ENCODE measurements at regions not wholly inside any gene's neighbourhood (a gene's known extent, or its start where the extent isn't known, plus 50 kb on each side); places are given as distances from the start of the nearest gene placed in this dataset.

DNA sequence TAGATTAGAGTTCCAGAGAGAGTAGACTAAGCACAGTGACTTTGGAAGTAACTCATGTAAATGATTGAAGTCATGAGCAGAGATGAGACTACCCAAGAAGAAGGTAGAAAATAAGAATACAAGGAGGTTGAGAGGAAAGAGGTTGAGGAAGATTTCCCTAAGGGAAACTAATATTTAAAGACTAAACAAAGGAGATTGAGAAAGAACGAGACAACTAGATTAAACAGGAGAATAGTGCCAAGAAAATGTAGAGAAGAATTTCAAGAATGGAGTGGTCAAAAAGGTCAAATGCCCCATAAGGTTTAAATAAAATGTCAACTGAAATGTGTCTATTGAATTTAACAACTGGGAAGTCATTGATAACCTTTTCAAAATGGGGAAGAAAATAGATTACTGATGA is 59.0 kb downstream of the RPS29 start:
- no peak for ATAC-seq

DNA sequence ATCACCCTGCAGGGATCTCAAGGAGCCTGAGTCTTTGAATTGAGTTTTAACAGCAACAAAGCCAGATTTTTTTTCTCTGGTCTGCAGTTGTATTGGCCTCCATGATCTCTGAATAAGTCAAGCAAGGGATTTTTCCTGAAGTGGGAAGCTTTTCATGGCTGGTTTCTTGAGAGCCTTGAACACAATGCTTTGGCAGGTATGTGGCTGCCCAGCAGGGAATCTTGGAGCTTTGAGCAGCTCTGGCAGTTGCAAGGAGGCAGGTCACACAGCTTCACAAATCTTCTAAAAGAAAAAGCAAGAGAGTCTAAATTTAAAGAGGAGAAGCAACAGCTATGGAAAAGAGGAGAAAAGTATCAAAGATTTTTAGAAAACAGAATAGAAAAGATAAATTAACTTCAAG is 60.1 kb downstream of the RPS29 start:
- TF ChIP-seq TOX (CRISPR knock-in tag; IDR thresholded peaks at IDR 0.05; ENCODE audit: borderline replicate concordance) (no peak), ZNF565 (CRISPR knock-in tag; conservative IDR thresholded peaks at IDR 0.05; ENCODE audit: low read depth) (no peak), TCF4 (CRISPR knock-in tag; IDR thresholded peaks at IDR 0.05; ENCODE audit: borderline replicate concordance) (no peak), ARNTL (CRISPR knock-in tag; IDR thresholded peaks at IDR 0.05; ENCODE audit: borderline replicate concordance, low read depth) (no peak), ZNF8 (CRISPR knock-in tag; IDR thresholded peaks at IDR 0.05) (no peak), RARB (CRISPR knock-in tag; IDR thresholded peaks at IDR 0.05) (no peak), ZFP3 (CRISPR knock-in tag; IDR thresholded peaks at IDR 0.05) (no peak), ISL1 (CRISPR knock-in tag; IDR thresholded peaks at IDR 0.05) (no peak), OSR1 (CRISPR knock-in tag; IDR thresholded peaks at IDR 0.05) (no peak), CSDC2 (CRISPR knock-in tag; IDR thresholded peaks at IDR 0.05) (no peak), GLIS3 (CRISPR knock-in tag; IDR thresholded peaks at IDR 0.05) (no peak), ZC3H10 (CRISPR knock-in tag; IDR thresholded peaks at IDR 0.05) (no peak)
- TF ChIP-seq, protein P1, sequence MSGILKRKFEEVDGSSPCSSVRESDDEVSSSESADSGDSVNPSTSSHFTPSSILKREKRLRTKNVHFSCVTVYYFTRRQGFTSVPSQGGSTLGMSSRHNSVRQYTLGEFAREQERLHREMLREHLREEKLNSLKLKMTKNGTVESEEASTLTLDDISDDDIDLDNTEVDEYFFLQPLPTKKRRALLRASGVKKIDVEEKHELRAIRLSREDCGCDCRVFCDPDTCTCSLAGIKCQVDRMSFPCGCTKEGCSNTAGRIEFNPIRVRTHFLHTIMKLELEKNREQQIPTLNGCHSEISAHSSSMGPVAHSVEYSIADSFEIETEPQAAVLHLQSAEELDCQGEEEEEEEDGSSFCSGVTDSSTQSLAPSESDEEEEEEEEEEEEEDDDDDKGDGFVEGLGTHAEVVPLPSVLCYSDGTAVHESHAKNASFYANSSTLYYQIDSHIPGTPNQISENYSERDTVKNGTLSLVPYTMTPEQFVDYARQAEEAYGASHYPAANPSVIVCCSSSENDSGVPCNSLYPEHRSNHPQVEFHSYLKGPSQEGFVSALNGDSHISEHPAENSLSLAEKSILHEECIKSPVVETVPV (CRISPR knock-in tag; IDR thresholded peaks at IDR 0.05), result no peak
- TF ChIP-seq, protein P2, sequence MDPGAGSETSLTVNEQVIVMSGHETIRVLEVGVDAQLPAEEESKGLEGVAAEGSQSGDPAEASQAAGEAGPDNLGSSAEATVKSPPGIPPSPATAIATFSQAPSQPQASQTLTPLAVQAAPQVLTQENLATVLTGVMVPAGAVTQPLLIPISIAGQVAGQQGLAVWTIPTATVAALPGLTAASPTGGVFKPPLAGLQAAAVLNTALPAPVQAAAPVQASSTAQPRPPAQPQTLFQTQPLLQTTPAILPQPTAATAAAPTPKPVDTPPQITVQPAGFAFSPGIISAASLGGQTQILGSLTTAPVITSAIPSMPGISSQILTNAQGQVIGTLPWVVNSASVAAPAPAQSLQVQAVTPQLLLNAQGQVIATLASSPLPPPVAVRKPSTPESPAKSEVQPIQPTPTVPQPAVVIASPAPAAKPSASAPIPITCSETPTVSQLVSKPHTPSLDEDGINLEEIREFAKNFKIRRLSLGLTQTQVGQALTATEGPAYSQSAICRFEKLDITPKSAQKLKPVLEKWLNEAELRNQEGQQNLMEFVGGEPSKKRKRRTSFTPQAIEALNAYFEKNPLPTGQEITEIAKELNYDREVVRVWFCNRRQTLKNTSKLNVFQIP (CRISPR knock-in tag; IDR thresholded peaks at IDR 0.05; ENCODE audit: borderline replicate concordance, low read depth), result no peak
- TF ChIP-seq, protein P3, sequence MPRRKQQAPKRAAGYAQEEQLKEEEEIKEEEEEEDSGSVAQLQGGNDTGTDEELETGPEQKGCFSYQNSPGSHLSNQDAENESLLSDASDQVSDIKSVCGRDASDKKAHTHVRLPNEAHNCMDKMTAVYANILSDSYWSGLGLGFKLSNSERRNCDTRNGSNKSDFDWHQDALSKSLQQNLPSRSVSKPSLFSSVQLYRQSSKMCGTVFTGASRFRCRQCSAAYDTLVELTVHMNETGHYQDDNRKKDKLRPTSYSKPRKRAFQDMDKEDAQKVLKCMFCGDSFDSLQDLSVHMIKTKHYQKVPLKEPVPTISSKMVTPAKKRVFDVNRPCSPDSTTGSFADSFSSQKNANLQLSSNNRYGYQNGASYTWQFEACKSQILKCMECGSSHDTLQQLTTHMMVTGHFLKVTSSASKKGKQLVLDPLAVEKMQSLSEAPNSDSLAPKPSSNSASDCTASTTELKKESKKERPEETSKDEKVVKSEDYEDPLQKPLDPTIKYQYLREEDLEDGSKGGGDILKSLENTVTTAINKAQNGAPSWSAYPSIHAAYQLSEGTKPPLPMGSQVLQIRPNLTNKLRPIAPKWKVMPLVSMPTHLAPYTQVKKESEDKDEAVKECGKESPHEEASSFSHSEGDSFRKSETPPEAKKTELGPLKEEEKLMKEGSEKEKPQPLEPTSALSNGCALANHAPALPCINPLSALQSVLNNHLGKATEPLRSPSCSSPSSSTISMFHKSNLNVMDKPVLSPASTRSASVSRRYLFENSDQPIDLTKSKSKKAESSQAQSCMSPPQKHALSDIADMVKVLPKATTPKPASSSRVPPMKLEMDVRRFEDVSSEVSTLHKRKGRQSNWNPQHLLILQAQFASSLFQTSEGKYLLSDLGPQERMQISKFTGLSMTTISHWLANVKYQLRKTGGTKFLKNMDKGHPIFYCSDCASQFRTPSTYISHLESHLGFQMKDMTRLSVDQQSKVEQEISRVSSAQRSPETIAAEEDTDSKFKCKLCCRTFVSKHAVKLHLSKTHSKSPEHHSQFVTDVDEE (CRISPR knock-in tag; IDR thresholded peaks at IDR 0.05), result no peak
- ATAC-seq, result no peak

More for the DNA sequence above, 59.0 kb downstream of the RPS29 start:
- TF ChIP-seq OSR1 (CRISPR knock-in tag; IDR thresholded peaks at IDR 0.05) (no peak), GLIS3 (CRISPR knock-in tag; IDR thresholded peaks at IDR 0.05) (no peak)

DNA sequence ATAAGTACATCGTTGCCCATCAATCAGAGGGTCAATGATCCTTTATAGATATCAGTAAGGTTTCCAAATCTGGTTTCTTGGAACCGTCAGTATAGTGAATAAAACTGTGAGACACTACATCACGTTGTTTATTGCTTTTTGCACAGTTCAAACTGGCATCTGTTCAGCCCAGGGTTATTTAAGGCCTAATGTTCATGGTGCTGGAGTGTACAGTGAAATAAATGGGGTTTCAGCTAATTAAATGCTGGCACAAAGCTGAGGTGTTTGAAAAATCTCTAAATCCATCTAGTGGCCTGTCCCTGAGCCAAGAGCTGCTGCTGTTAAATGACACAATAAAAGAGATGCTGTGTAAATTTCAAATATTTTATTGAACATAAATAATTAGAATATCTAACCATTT is 69.9 kb downstream of the RPS29 start:
- TF ChIP-seq ZFP3 (CRISPR knock-in tag; IDR thresholded peaks at IDR 0.05) (no peak), GLIS3 (CRISPR knock-in tag; IDR thresholded peaks at IDR 0.05) (no peak), RARB (CRISPR knock-in tag; IDR thresholded peaks at IDR 0.05) (no peak), ARNTL (CRISPR knock-in tag; IDR thresholded peaks at IDR 0.05; ENCODE audit: borderline replicate concordance, low read depth) (no peak), OSR1 (CRISPR knock-in tag; IDR thresholded peaks at IDR 0.05) (no peak), ZNF565 (CRISPR knock-in tag; conservative IDR thresholded peaks at IDR 0.05; ENCODE audit: low read depth) (no peak), CSDC2 (CRISPR knock-in tag; IDR thresholded peaks at IDR 0.05) (no peak), BACH2 (CRISPR knock-in tag; IDR thresholded peaks at IDR 0.05; ENCODE audit: borderline replicate concordance) (no peak), ZNF8 (CRISPR knock-in tag; IDR thresholded peaks at IDR 0.05) (no peak), ZFP30 (CRISPR knock-in tag; IDR thresholded peaks at IDR 0.05) (no peak), ESRRG (CRISPR knock-in tag; IDR thresholded peaks at IDR 0.05) (no peak), SNAI2 (CRISPR knock-in tag; IDR thresholded peaks at IDR 0.05) (no peak)
- TF ChIP-seq, protein P1 (CRISPR knock-in tag; IDR thresholded peaks at IDR 0.05), result no peak
- TF ChIP-seq, protein P3 (CRISPR knock-in tag; IDR thresholded peaks at IDR 0.05), result no peak
- TF ChIP-seq, protein P4, sequence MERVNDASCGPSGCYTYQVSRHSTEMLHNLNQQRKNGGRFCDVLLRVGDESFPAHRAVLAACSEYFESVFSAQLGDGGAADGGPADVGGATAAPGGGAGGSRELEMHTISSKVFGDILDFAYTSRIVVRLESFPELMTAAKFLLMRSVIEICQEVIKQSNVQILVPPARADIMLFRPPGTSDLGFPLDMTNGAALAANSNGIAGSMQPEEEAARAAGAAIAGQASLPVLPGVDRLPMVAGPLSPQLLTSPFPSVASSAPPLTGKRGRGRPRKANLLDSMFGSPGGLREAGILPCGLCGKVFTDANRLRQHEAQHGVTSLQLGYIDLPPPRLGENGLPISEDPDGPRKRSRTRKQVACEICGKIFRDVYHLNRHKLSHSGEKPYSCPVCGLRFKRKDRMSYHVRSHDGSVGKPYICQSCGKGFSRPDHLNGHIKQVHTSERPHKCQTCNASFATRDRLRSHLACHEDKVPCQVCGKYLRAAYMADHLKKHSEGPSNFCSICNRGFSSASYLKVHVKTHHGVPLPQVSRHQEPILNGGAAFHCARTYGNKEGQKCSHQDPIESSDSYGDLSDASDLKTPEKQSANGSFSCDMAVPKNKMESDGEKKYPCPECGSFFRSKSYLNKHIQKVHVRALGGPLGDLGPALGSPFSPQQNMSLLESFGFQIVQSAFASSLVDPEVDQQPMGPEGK (CRISPR knock-in tag; IDR thresholded peaks at IDR 0.05; ENCODE audit: borderline replicate concordance), result no peak
- TF ChIP-seq, protein P5, sequence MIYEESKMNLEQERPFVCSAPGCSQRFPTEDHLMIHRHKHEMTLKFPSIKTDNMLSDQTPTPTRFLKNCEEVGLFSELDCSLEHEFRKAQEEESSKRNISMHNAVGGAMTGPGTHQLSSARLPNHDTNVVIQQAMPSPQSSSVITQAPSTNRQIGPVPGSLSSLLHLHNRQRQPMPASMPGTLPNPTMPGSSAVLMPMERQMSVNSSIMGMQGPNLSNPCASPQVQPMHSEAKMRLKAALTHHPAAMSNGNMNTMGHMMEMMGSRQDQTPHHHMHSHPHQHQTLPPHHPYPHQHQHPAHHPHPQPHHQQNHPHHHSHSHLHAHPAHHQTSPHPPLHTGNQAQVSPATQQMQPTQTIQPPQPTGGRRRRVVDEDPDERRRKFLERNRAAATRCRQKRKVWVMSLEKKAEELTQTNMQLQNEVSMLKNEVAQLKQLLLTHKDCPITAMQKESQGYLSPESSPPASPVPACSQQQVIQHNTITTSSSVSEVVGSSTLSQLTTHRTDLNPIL (CRISPR knock-in tag; IDR thresholded peaks at IDR 0.05; ENCODE audit: low read depth), result no peak
- no peak for ATAC-seq

All from SK-N-SH treated with all-trans-retinoic acid at 6 μM for 48 hours (cell line).